Parathyroid adenoma (tissue), 2 donors: ENCODE measurements at regions not wholly inside any gene's neighbourhood (a gene's known extent, or its start where the extent isn't known, plus 50 kb on each side); places are given as distances from the start of the nearest gene placed in this dataset.

Source experiments
- H2AFZ ChIP-seq: fragments of 300-600 bp; sonication (generic); one replicate; pipeline ENCODE4 v1.7.0; 2017; ENCODE audit warnings: antibody characterized with exemption, mild to moderate bottlenecking
- H3K27ac ChIP-seq: fragments of 300-600 bp; sonication (generic); one replicate; pipeline ENCODE4 v1.7.0; 2017
- H3K27me3 ChIP-seq: fragments of 300-600 bp; sonication (generic); one replicate; pipeline ENCODE4 v1.7.0; 2017; ENCODE audit warnings: low read length; ENCODE audit not compliant: control insufficient read depth, insufficient read depth
- H3K36me3 ChIP-seq: fragments of 300-600 bp; sonication (generic); one replicate; pipeline ENCODE4 v1.7.0; 2017; ENCODE audit warnings: low read length; ENCODE audit not compliant: control insufficient read depth, insufficient read depth
- H3K4me1 ChIP-seq: fragments of 300-600 bp; sonication (generic); one replicate; pipeline ENCODE4 v1.7.0; 2017; ENCODE audit warnings: control low read depth
- H3K4me2 ChIP-seq: fragments of 300-600 bp; sonication (generic); one replicate; pipeline ENCODE4 v1.7.0; 2017; ENCODE audit warnings: low read length
- H3K4me3 ChIP-seq: fragments of 300-600 bp; sonication (generic); one replicate; pipeline ENCODE4 v1.7.0; 2017; ENCODE audit warnings: low read depth, low read length
- H3K79me2 ChIP-seq: fragments of 300-600 bp; sonication (generic); one replicate; pipeline ENCODE4 v1.7.0; 2017; ENCODE audit warnings: control low read depth
- H3K9ac ChIP-seq: fragments of 300-600 bp; sonication (generic); one replicate; pipeline ENCODE4 v1.7.0; 2017; ENCODE audit warnings: mild to moderate bottlenecking
- H3K9me3 ChIP-seq: fragments of 300-600 bp; sonication (generic); one replicate; pipeline ENCODE4 v1.7.0; 2017; ENCODE audit warnings: low read length; ENCODE audit not compliant: control insufficient read depth
- TF ChIP-seq, protein P1 (sequence below): fragments of 300-600 bp; sonication (generic); IDR thresholded peaks from one replicate; pipeline ENCODE4 v1.7.0; 2017; ENCODE audit warnings: antibody characterized with exemption, mild to moderate bottlenecking
- donor health status: primary hyperparathyroidism.

GRCh38 chr18:46343456-46343855 lies 239.3 kb downstream of the HAUS1 start:
- Histone ChIP-seq H3K9ac (no peak overlapping the region), H3K27me3 (no peaks in the 10 kb centered on the region), H2AFZ (peak overlapping the region; percentile 48), H3K36me3 (no peaks in the 10 kb centered on the region), H3K27ac (peak overlapping the region; percentile 48), H3K4me2 (peak overlapping the region; percentile 16), H3K9me3 (no peaks in the 10 kb centered on the region), H3K4me1 (peaks cover 44% of the 10 kb centered on the region), H3K79me2 (peaks cover 72% of the 10 kb centered on the region), H3K4me3 (no peak overlapping the region)
- TF ChIP-seq, protein P1, sequence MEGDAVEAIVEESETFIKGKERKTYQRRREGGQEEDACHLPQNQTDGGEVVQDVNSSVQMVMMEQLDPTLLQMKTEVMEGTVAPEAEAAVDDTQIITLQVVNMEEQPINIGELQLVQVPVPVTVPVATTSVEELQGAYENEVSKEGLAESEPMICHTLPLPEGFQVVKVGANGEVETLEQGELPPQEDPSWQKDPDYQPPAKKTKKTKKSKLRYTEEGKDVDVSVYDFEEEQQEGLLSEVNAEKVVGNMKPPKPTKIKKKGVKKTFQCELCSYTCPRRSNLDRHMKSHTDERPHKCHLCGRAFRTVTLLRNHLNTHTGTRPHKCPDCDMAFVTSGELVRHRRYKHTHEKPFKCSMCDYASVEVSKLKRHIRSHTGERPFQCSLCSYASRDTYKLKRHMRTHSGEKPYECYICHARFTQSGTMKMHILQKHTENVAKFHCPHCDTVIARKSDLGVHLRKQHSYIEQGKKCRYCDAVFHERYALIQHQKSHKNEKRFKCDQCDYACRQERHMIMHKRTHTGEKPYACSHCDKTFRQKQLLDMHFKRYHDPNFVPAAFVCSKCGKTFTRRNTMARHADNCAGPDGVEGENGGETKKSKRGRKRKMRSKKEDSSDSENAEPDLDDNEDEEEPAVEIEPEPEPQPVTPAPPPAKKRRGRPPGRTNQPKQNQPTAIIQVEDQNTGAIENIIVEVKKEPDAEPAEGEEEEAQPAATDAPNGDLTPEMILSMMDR = no peak

DNA sequence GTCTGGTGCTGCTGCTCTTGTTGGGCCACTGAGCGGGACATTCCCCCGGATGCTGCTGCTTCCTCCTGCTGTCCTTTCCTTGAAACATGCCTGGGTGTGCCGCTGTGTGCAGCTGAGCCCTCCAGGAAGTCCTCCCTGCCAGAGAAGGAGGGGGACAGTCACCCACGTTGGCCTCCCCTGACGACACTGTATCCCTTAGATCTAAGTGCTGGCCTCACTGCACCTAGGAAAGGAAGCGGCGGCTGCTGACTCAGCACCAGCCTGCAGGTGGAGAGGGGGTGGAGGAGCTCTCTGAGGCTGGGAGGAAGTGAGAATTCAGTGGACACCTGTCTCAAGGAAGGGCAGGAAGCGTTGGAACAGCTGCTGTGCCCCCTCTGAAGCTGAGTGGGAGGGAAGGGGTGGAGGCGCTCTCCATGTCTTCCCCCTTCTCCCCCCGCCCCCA lies 239.8 kb downstream of the HAUS1 start:
- peaks cover 68% of the 10 kb centered on the region for H3K79me2 ChIP-seq
- peak overlapping the region; percentile 16 for H3K4me2 ChIP-seq
- no peak overlapping the region for H3K4me3 ChIP-seq
- no peak overlapping the region for H3K9ac ChIP-seq
- peak overlapping the region; percentile 48 for H3K27ac ChIP-seq
- no peaks in the 10 kb centered on the region for H3K27me3 ChIP-seq
- peaks cover 39% of the 10 kb centered on the region for H3K4me1 ChIP-seq
- TF ChIP-seq, protein P1 = peak; percentile 10
- no peaks in the 10 kb centered on the region for H3K36me3 ChIP-seq
- H3K9me3 ChIP-seq = no peaks in the 10 kb centered on the region
- H2AFZ ChIP-seq = peak overlapping the region; percentile 48

DNA sequence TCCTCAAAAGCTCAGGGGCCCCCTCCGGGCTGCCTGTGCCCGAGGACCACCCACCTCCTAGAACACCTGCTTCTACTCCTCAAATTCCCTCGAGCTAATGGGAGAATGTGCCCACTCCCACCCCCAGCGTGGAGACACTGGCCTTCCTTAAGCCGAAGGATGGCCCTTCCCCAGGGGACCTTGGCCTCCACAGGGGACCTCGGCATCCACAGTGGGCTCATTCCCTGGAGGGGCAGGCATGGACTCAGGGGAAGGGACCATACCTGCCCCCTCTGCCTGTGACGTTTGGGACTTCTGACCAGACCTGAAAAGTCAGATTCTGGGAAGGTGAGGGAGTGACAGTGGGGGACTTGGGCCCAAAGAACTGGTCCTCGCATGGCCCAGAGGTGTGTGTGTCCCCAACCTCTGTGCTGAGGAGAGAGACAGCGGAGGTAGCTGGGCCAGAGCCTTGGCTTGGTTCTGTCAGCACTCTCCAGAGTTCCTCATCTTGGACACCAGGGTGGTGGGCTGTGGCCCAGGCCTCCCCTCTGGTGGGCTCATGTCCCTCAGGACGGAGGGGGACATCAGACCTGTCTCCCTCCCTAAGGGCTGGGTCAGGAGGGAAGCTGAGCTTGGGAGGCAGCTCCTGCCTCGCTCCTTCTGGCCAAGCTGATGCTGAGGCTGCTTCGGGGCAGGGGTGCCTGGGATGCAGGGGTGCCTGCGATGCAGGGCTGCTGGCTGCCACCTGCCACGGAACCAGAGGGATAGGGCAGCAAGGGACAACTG lies 240.4 kb downstream of the HAUS1 start:
- Histone ChIP-seq H3K27ac (peak overlapping the region; percentile 47), H3K36me3 (no peaks in the 10 kb centered on the region), H3K27me3 (no peaks in the 10 kb centered on the region), H3K4me3 (no peak overlapping the region), H3K79me2 (peaks cover 68% of the 10 kb centered on the region), H2AFZ (no peak overlapping the region), H3K9ac (no peak overlapping the region), H3K9me3 (no peaks in the 10 kb centered on the region), H3K4me2 (peak overlapping the region; percentile 16), H3K4me1 (peaks cover 39% of the 10 kb centered on the region)
- TF ChIP-seq, protein P1 = no peak

DNA sequence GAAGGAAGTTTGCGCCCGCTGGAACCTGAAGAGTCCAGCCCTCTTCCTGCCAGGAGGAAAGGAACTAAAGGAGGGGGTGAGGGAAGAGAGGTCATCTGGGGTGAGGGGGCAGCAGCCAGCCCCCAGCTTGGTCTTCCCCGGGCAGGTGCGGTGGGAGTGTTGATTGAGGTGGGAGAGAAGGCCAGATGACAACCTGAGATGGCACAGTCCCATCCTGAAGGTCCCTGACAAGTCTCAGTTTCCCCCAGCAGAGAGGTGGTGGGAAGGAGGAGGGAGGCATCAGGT lies 240.9 kb downstream of the HAUS1 start:
- H3K9ac ChIP-seq = no peak overlapping the region
- no peak overlapping the region for H2AFZ ChIP-seq
- no peaks in the 10 kb centered on the region for H3K36me3 ChIP-seq
- H3K9me3 ChIP-seq = no peaks in the 10 kb centered on the region
- no peak overlapping the region for H3K27ac ChIP-seq
- TF ChIP-seq, protein P1 = no peak
- H3K4me3 ChIP-seq = no peak overlapping the region
- H3K4me1 ChIP-seq = peaks cover 38% of the 10 kb centered on the region
- H3K27me3 ChIP-seq = no peaks in the 10 kb centered on the region
- peaks cover 64% of the 10 kb centered on the region for H3K79me2 ChIP-seq
- no peak overlapping the region for H3K4me2 ChIP-seq

DNA sequence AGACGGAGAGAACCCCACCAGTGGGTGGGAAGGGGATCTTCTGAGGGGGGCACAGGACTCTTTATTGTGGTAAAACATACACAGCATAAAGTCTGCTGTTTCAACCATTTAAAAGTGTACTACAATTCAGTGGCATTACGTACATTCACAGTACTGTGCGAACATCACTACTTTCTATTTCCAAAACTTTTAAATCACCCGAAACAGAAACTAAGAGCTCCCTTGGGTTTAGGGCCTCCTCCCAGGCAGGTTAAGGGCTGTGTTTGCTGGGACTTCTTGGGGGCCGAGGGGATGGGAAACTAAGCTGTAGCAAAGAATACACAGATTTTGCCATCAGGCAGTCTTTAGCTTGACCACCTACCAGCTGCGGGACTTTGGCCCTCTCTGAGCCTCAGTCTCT lies 242.0 kb downstream of the HAUS1 start:
- no peaks in the 10 kb centered on the region for H3K9me3 ChIP-seq
- H3K27ac ChIP-seq = no peak overlapping the region
- H2AFZ ChIP-seq = no peak overlapping the region
- no peaks in the 10 kb centered on the region for H3K36me3 ChIP-seq
- peaks cover 60% of the 10 kb centered on the region for H3K79me2 ChIP-seq
- no peaks in the 10 kb centered on the region for H3K27me3 ChIP-seq
- no peak overlapping the region for H3K4me2 ChIP-seq
- no peak overlapping the region for H3K4me3 ChIP-seq
- TF ChIP-seq, protein P1 = no peak
- no peak overlapping the region for H3K9ac ChIP-seq
- peaks cover 32% of the 10 kb centered on the region for H3K4me1 ChIP-seq
